Keratinocyte (primary cell): ENCODE measurements at regions not wholly inside any gene's neighbourhood (a gene's known extent, or its start where the extent isn't known, plus 50 kb on each side); places are given as distances from the start of the nearest gene placed in this dataset.

Source experiments
- DNase-seq: peaks from one replicate; pipeline ENCODE4 v3.0.0-alpha.2; 2011; ENCODE audit warnings: low read depth, missing footprints, low spot score
- FAIRE-seq: peaks from 2 replicates; lab custom pipeline; 2011; peaks lifted over from hg19 to GRCh38; lab: Jason Lieb, UNC
- H2AFZ ChIP-seq: 2 replicates; pipeline ENCODE4 v1.6.0; 2012; ENCODE audit warnings: low read length, control low read depth, inconsistent platforms; ENCODE audit not compliant: control insufficient read depth
- H3K27ac ChIP-seq: 2 replicates; pipeline ENCODE4 v1.5.1; 2011; ENCODE audit warnings: low read length; ENCODE audit not compliant: control insufficient read depth, insufficient read depth
- H3K27me3 ChIP-seq: 3 replicates; pipeline ENCODE4 v1.6.0; 2011; ENCODE audit warnings: low read length; ENCODE audit not compliant: control insufficient read depth, insufficient read depth; ENCODE audit errors: extremely low read depth
- H3K36me3 ChIP-seq, 2 experiments: 2 replicates in 1 of 2; 3 replicates in 1 of 2; pipeline ENCODE4 v1.5.1; 2011; ENCODE audit warnings: low read length in 2 of 2, mild to moderate bottlenecking in 1 of 2; ENCODE audit not compliant: control insufficient read depth in 2 of 2, insufficient read depth in 2 of 2; ENCODE audit errors: extremely low read depth in 1 of 2
- H3K4me1 ChIP-seq: 3 replicates; pipeline ENCODE4 v1.5.1; 2011; ENCODE audit warnings: low read length; ENCODE audit not compliant: control insufficient read depth, insufficient read depth; ENCODE audit errors: extremely low read depth
- H3K4me2 ChIP-seq: 3 replicates; pipeline ENCODE4 v1.6.0; 2011; ENCODE audit warnings: low read depth, low read length; ENCODE audit not compliant: control insufficient read depth, insufficient read depth; ENCODE audit errors: extremely low read depth
- H3K4me3 ChIP-seq, 3 experiments: fragments of 200-600 bp in 1 of 3; sonication (generic) in 1 of 3; 2 replicates in 2 of 3; 3 replicates in 1 of 3; pipeline ENCODE4 v1.5.1; 2011 to 2016; ENCODE audit warnings: low read length in 3 of 3, mild to moderate bottlenecking in 3 of 3, control low read depth in 2 of 3, inconsistent platforms in 1 of 3, low read depth in 1 of 3, mixed read lengths in 1 of 3, mixed run types in 1 of 3, moderate library complexity in 1 of 3; ENCODE audit not compliant: control insufficient read depth in 2 of 3, insufficient read depth in 2 of 3; ENCODE audit errors: extremely low read depth in 1 of 3
- H3K79me2 ChIP-seq: 2 replicates; pipeline ENCODE4 v1.6.0; 2012; ENCODE audit warnings: low read length; ENCODE audit not compliant: control insufficient read depth, insufficient read depth
- H3K9ac ChIP-seq: 3 replicates; pipeline ENCODE4 v1.6.0; 2011; ENCODE audit warnings: low read length; ENCODE audit not compliant: control insufficient read depth, insufficient read depth; ENCODE audit errors: extremely low read depth
- H3K9me1 ChIP-seq: 3 replicates; pipeline ENCODE4 v1.6.0; 2011; ENCODE audit warnings: low read length; ENCODE audit not compliant: control insufficient read depth, insufficient read depth; ENCODE audit errors: extremely low read depth
- H3K9me3 ChIP-seq: 2 replicates; pipeline ENCODE4 v1.5.1; 2012; ENCODE audit warnings: low read depth, low read length; ENCODE audit not compliant: control insufficient read depth
- H4K20me1 ChIP-seq: 3 replicates; pipeline ENCODE4 v1.6.0; 2011; ENCODE audit warnings: low read length; ENCODE audit not compliant: control insufficient read depth, insufficient read depth; ENCODE audit errors: extremely low read depth
- EZH2 ChIP-seq: IDR thresholded peaks from one replicate; pipeline ENCODE4 v1.6.1; 2012; ENCODE audit warnings: inconsistent platforms, mild to moderate bottlenecking, low read length, moderate library complexity
- dilution Hi-C: fragments of 300-500 bp; cut with MboI; formaldehyde crosslinking; loops from one replicate; pipeline ENCODE4 v1.7.0; 2020; ENCODE audit warnings: low sequenced_read_pairs; ENCODE audit not compliant: extremely low pct_ligation_motif_present
- TF ChIP-seq, protein P1 (sequence below), 3 experiments: IDR thresholded peaks in 1 of 3; conservative IDR thresholded peaks in 1 of 3; optimal IDR thresholded peaks in 1 of 3; 2 replicates in 2 of 3; 3 replicates in 1 of 3; pipeline versions ENCODE3 to v1.5.1; 2011; ENCODE audit warnings: low read length in 3 of 3, mild to moderate bottlenecking in 3 of 3, moderate library complexity in 2 of 3, control low read depth in 1 of 3, inconsistent platforms in 1 of 3; ENCODE audit not compliant: insufficient read depth in 2 of 3; ENCODE audit errors: extremely low read depth in 1 of 3

GRCh38 chr2:60612033-60612432 is 58.6 kb upstream of the BCL11A start:
- Histone ChIP-seq H4K20me1 (no peaks in the 10 kb centered on the region), H3K9ac (no peak overlapping the region), H3K36me3 (no peaks in the 10 kb centered on the region), H3K9me3 (no peaks in the 10 kb centered on the region), H3K27ac (no peak overlapping the region), H3K4me3 (no peak overlapping the region), H3K27me3 (no peaks in the 10 kb centered on the region), H3K79me2 (no peaks in the 10 kb centered on the region), H3K4me2 (no peak overlapping the region), H2AFZ (no peak overlapping the region), H3K4me1 (no peaks in the 10 kb centered on the region), H3K9me1 (no peaks in the 10 kb centered on the region)
- no peak for TF ChIP-seq EZH2
- TF ChIP-seq, protein P1, sequence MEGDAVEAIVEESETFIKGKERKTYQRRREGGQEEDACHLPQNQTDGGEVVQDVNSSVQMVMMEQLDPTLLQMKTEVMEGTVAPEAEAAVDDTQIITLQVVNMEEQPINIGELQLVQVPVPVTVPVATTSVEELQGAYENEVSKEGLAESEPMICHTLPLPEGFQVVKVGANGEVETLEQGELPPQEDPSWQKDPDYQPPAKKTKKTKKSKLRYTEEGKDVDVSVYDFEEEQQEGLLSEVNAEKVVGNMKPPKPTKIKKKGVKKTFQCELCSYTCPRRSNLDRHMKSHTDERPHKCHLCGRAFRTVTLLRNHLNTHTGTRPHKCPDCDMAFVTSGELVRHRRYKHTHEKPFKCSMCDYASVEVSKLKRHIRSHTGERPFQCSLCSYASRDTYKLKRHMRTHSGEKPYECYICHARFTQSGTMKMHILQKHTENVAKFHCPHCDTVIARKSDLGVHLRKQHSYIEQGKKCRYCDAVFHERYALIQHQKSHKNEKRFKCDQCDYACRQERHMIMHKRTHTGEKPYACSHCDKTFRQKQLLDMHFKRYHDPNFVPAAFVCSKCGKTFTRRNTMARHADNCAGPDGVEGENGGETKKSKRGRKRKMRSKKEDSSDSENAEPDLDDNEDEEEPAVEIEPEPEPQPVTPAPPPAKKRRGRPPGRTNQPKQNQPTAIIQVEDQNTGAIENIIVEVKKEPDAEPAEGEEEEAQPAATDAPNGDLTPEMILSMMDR (optimal IDR thresholded peaks at IDR 0.05 in 1 of 3, IDR thresholded peaks at IDR 0.05 in 1 of 3, conservative IDR thresholded peaks at IDR 0.05 in 1 of 3; ENCODE audit: extremely low read depth in 1 of 3, insufficient read depth in 2 of 3, low read length in 3 of 3) = no peak
- dilution Hi-C loops = no loop called here
- DNase-seq = no peak
- no peak for FAIRE-seq

- DNase-seq (no peak), FAIRE-seq (no peak)
- Histone ChIP-seq H3K27me3 (no peaks in the 10 kb centered on the region), H3K27ac (no peak overlapping the region), H3K9me1 (no peaks in the 10 kb centered on the region), H3K4me2 (no peak overlapping the region), H2AFZ (no peak overlapping the region), H3K4me1 (no peaks in the 10 kb centered on the region), H3K9ac (no peak overlapping the region), H3K36me3 (no peaks in the 10 kb centered on the region), H3K9me3 (no peaks in the 10 kb centered on the region), H4K20me1 (no peaks in the 10 kb centered on the region), H3K4me3 (no peak overlapping the region), H3K79me2 (no peaks in the 10 kb centered on the region)
- no peak for TF ChIP-seq EZH2
- TF ChIP-seq, protein P1 (optimal IDR thresholded peaks at IDR 0.05 in 1 of 3, IDR thresholded peaks at IDR 0.05 in 1 of 3, conservative IDR thresholded peaks at IDR 0.05 in 1 of 3; ENCODE audit: extremely low read depth in 1 of 3, insufficient read depth in 2 of 3, low read length in 3 of 3) = no peak
- dilution Hi-C loops = no loop called here
Measured at GRCh38 chr2:60614319-60614718, 60.9 kb upstream of the BCL11A start.
